ENCODE measurements at regions not wholly inside any gene's neighbourhood (a gene's known extent, or its start where the extent isn't known, plus 50 kb on each side); places are given as distances from the start of the nearest gene placed in this dataset.

DNA sequence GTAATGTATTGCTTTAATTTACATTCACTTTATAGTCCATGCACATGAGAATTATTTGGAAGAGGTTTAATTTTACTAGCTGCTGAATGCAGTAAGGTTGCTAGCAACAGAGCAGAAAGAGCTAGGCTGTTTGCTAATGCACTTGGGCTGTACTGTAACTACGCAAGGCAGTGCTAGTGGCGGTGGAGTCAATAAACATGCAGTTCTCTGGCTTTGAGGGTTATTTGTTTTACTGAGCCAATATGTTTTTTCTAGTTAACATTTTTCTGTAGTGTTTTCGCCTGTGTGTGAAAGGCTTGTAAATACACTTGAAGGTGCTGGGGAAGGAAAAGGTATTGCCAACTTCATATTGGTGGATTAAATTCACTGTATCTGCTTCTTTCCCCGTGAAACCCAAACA, 112.8 kb downstream of the BTBD3 start:
- H3K9me3 ChIP-seq (replicated peaks; ENCODE audit: control insufficient read depth, insufficient read depth, low read depth, low read length), result no peaks in the 10 kb centered on the region
- intact Hi-C loops (cut with micrococcal nuclease) (no loop called here), in situ Hi-C loops (cut with MboI) (no loop called here)
- no peaks in the 10 kb centered on the region for H4K20me1 ChIP-seq (replicated peaks; ENCODE audit: control insufficient read depth, insufficient read depth, low read length)
- ATAC-seq, result no peak
- H3K27ac ChIP-seq (ENCODE audit: extremely low read depth, low read depth, low read length), result no peak overlapping the region
- no peak for FAIRE-seq
- no peak overlapping the region for H3K9ac ChIP-seq (ENCODE audit: insufficient read depth in 1 of 2, low read depth in 2 of 2, low read length in 2 of 2)
- H3K4me1 ChIP-seq (replicated peaks in 1 of 2; ENCODE audit: control insufficient read depth in 2 of 2, insufficient read depth in 2 of 2, low read length in 2 of 2), result no peaks in the 10 kb centered on the region
- H3K4me2 ChIP-seq (ENCODE audit: insufficient read depth, low read length), result no peak overlapping the region
- H3K27me3 ChIP-seq (ENCODE audit: control insufficient read depth in 2 of 2, insufficient read depth in 2 of 2, low read length in 2 of 2), result no peaks in the 10 kb centered on the region
- no peaks in the 10 kb centered on the region for H3K79me2 ChIP-seq (ENCODE audit: control insufficient read depth, insufficient read depth, low read length)
- ChIA-PET CTCF (ENCODE audit: low intra/inter-chr PET ratio) (no interaction called here), POLR2A (no interaction called here)
- no TSS peak for BruUV-seq (replicated peaks)
- DNase-seq (ENCODE audit: extremely low read depth in 1 of 4, low spot score in 3 of 4), result no peak
- WGBS (ENCODE audit: insufficient coverage, low coverage, missing lambda C conversion rate), result 0% methylated on average over 3 of the region's 4 CpGs
- H3K9me1 ChIP-seq (ENCODE audit: control insufficient read depth, insufficient read depth, low read length), result no peaks in the 10 kb centered on the region
- no peak overlapping the region for H3K4me3 ChIP-seq
- no peak overlapping the region for H2AFZ ChIP-seq (ENCODE audit: low read depth, low read length)
- H3K36me3 ChIP-seq (ENCODE audit: control insufficient read depth, insufficient read depth, low read length), result no peaks in the 10 kb centered on the region
- TF ChIP-seq, protein P1, sequence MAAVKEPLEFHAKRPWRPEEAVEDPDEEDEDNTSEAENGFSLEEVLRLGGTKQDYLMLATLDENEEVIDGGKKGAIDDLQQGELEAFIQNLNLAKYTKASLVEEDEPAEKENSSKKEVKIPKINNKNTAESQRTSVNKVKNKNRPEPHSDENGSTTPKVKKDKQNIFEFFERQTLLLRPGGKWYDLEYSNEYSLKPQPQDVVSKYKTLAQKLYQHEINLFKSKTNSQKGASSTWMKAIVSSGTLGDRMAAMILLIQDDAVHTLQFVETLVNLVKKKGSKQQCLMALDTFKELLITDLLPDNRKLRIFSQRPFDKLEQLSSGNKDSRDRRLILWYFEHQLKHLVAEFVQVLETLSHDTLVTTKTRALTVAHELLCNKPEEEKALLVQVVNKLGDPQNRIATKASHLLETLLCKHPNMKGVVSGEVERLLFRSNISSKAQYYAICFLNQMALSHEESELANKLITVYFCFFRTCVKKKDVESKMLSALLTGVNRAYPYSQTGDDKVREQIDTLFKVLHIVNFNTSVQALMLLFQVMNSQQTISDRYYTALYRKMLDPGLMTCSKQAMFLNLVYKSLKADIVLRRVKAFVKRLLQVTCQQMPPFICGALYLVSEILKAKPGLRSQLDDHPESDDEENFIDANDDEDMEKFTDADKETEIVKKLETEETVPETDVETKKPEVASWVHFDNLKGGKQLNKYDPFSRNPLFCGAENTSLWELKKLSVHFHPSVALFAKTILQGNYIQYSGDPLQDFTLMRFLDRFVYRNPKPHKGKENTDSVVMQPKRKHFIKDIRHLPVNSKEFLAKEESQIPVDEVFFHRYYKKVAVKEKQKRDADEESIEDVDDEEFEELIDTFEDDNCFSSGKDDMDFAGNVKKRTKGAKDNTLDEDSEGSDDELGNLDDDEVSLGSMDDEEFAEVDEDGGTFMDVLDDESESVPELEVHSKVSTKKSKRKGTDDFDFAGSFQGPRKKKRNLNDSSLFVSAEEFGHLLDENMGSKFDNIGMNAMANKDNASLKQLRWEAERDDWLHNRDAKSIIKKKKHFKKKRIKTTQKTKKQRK (IDR thresholded peaks at IDR 0.05; ENCODE audit: borderline replicate concordance, low read depth, low read length), result no peak
- TF ChIP-seq CC2D1A (IDR thresholded peaks at IDR 0.05) (no peak), JUNB (CRISPR knock-in tag; conservative IDR thresholded peaks at IDR 0.05) (no peak), MTA2 (IDR thresholded peaks at IDR 0.05; ENCODE audit: low read depth) (no peak)
- TF ChIP-seq, protein P2, sequence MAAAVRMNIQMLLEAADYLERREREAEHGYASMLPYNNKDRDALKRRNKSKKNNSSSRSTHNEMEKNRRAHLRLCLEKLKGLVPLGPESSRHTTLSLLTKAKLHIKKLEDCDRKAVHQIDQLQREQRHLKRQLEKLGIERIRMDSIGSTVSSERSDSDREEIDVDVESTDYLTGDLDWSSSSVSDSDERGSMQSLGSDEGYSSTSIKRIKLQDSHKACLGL (CRISPR knock-in tag; IDR thresholded peaks at IDR 0.05; ENCODE audit: borderline replicate concordance, poor library complexity, severe bottlenecking), result no peak
- TF ChIP-seq, protein P3, sequence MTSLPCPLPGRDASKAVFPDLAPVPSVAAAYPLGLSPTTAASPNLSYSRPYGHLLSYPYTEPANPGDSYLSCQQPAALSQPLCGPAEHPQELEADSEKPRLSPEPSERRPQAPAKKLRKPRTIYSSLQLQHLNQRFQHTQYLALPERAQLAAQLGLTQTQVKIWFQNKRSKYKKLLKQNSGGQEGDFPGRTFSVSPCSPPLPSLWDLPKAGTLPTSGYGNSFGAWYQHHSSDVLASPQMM (CRISPR knock-in tag; IDR thresholded peaks at IDR 0.05), result no peak
- TF ChIP-seq, protein P4, sequence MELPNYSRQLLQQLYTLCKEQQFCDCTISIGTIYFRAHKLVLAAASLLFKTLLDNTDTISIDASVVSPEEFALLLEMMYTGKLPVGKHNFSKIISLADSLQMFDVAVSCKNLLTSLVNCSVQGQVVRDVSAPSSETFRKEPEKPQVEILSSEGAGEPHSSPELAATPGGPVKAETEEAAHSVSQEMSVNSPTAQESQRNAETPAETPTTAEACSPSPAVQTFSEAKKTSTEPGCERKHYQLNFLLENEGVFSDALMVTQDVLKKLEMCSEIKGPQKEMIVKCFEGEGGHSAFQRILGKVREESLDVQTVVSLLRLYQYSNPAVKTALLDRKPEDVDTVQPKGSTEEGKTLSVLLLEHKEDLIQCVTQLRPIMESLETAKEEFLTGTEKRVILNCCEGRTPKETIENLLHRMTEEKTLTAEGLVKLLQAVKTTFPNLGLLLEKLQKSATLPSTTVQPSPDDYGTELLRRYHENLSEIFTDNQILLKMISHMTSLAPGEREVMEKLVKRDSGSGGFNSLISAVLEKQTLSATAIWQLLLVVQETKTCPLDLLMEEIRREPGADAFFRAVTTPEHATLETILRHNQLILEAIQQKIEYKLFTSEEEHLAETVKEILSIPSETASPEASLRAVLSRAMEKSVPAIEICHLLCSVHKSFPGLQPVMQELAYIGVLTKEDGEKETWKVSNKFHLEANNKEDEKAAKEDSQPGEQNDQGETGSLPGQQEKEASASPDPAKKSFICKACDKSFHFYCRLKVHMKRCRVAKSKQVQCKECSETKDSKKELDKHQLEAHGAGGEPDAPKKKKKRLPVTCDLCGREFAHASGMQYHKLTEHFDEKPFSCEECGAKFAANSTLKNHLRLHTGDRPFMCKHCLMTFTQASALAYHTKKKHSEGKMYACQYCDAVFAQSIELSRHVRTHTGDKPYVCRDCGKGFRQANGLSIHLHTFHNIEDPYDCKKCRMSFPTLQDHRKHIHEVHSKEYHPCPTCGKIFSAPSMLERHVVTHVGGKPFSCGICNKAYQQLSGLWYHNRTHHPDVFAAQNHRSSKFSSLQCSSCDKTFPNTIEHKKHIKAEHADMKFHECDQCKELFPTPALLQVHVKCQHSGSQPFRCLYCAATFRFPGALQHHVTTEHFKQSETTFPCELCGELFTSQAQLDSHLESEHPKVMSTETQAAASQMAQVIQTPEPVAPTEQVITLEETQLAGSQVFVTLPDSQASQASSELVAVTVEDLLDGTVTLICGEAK (IDR thresholded peaks at IDR 0.05), result no peak
- TF ChIP-seq, protein P4 (CRISPR knock-in tag; IDR thresholded peaks at IDR 0.05), result no peak
